Retina (tissue), 1 donor: ENCODE measurements at regions not wholly inside any gene's neighbourhood (a gene's known extent, or its start where the extent isn't known, plus 50 kb on each side); places are given as distances from the start of the nearest gene placed in this dataset.

Experiments used
- DNase-seq: peaks from one replicate; pipeline ENCODE4 v3.0.0-alpha.2; 2016

- no peak for DNase-seq
Observed at GRCh38 chr5:81854915-81855314, 104.0 kb upstream of the SSBP2 start.

DNA sequence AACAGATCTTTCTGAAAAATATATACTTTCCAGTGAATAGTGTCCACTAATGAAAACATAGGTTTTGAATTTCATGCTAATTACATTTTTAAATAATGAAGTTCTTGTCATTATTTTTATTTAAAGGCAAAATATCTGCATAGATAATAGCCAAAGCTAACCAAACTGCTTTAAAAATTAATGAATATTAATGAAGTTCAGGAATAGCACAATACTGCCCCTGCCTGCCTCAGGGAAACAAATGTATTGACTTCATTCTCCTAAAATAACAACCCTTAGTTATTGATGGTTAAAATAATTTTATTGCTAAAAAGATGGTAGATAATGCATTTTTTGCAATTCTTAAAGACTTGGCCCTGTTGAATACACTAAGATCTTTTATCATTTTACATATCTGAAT is 103.6 kb upstream of the SSBP2 start:
- no peak for DNase-seq

GRCh38 chr5:81853030-81853357 is 102.1 kb upstream of the SSBP2 start:
- no peak for DNase-seq

GRCh38 chr5:81852291-81853029 is 101.6 kb upstream of the SSBP2 start:
- peak; percentile 66 for DNase-seq

DNA sequence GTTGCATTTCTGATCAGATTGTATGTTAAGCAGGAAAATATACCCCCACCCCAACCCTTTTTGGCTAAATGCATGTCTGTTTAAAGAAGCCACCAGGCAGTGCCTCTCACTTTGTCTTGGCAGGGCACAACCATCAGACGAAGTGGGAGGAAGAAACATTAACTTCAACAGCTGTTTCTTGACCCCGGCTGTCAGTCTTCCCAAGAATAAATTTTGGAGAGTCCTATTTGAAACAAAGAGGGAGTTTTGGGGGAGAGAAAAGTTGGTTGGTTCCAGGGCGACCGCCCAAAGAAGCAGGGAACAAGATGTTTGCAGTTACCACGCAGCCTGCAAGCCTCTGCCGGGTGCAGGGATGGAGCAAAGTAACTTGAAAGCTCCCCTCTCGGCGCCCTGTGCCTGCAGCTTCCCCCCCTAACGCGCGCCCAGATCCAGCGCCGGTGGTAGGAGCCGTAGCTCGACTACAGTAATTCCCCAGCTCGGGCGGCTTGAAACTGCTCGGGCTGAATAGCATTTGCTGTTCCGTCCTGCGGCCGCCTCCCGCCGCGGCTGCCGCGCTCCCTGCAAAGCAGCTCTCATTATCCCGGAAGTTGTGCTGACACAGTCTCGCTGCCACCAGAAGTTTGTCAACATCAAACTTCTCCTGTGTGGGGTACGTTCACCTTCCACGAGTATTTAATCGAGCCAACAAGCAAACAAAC is 100.7 kb upstream of the SSBP2 start:
- peak; percentile 99 for DNase-seq

- DNase-seq: peak; percentile 60
Observed at GRCh38 chr5:81850501-81851357, 99.8 kb upstream of the SSBP2 start.

DNA sequence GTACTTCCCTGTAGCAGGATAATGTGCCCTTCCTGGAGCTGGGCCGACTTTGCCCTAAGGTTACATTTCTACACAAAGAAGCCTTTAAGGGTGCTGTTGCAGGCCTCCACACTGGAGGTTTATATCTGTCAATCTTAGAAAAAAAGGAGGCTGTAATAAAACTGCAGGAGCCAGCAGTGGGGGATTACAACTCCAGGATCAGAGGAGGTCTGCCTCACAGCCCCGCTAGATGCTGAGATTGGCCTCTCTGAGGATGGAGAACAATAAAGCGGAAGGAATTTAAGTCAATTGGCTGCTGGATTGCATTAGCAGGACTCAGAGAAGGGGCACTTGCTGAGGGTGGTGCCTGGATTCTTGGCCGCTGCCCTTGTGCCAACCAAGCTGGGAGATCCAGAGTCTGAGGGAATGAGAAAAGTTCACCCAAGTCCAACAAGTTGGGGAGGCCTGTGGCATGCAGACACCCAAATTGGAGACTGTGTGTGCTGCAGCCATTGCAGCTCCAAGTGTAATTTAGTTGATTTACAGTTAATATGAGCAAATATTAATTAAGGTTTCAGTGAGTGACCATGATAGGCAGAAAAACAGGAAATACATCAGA is 99.0 kb upstream of the SSBP2 start:
- DNase-seq: peak; percentile 56

GRCh38 chr5:81848362-81848880 is 97.5 kb upstream of the SSBP2 start:
- peak; percentile 54 for DNase-seq

GRCh38 chr5:81846301-81846700 is 95.4 kb upstream of the SSBP2 start:
- DNase-seq: no peak

DNA sequence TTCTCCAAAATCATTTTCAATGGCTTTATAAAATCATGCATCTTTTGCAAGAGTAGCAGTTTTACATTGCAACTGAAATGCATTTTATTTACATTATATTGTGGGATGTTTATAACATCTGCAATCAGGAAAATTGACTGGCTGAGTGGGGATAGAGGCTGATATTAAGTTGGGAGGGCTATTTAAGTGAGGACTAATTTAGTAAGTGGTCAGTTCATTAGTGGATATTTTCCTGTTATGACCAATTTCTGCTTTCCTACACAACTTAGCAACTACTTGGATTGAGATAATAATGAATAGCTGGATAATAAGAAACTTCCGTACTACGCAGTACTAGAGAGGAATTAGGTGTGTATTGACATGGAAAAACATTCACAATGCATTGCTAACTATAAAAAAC is 92.9 kb upstream of the SSBP2 start:
- no peak for DNase-seq

DNA sequence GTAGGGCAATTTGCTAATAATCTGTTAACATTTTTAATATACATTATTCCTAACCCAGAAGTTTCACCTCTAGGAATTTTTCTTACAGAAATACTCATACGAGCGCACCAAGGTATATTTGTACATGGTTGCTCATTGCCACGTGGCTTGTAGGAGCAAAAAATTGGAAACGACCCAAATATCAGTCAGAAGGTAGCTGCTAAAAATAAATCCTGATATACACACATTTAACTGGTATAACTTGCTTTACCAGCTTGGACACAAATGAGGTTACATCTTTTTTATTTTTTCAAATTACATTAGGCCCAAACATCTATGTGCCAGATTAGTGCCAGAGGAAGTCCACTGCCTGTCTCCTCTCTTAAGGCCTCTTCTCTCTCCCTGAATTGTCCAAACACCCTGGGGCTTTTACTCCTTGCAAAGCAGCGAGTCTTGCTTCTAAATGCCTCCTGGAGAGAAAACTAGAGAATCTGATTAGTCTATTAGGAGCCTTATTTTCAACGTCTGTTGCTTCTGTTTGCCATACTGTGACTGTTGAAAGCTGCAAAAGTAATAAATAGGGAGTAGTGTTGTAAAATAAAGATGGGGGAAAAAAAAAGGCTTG is 92.0 kb upstream of the SSBP2 start:
- no peak for DNase-seq

GRCh38 chr5:81839034-81839433 is 88.1 kb upstream of the SSBP2 start:
- DNase-seq: no peak

DNA sequence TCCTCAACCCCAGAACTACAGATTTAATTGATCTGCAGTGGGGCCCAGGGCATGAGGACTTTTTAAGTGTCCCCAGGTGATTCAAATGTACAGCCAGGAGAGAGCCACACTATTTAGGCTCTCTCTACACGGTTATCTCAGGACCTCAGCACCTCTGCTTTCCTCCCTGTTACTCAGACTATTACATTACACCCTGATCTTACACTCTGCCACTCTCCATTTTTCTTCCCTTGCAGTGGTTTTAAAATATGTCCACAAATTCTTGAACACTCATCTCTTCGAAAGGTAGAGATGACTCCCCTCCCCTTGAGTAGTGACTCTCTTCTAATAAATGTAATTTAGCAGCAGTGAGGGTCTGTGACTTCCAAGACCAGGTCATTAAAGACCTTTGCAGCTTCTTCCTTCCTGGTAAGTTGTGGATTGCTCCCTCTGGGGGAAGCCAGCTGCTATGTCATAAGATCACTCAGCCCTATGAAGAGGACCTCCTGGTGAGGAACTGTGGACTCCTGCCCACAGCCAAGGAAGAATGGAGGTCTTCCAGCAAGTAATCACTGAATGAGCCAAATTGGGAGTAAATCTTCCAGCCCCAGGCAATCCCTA is 87.5 kb upstream of the SSBP2 start:
- no peak for DNase-seq

- DNase-seq: peak; percentile 49
Observed at GRCh38 chr5:81837667-81838306, 86.9 kb upstream of the SSBP2 start.

DNA sequence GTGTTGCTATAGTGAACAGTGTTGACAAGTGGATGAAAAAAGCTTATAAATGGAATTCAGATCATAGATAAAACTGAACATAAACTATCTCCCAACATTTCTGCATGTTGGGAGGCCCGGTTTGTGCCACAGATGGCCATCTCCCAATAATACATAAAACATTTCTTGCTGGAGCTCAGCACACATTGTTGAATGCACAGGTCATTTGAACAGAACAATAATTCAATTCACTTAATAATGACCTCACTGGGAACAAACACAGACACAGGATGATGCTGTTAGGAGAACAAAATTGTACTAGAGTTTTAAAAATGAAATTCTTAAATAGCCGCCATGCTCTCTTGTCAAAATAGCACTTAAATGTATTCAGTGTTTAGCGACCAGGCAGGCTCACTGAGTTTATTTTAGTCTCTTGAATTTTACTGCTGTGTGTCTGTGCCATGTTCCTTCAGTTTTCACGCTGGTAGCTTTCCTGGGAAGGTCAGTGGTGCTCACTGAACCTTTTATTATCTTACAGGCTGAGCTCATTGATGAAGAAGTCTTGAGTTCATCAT is 85.0 kb upstream of the SSBP2 start:
- DNase-seq: peak; percentile 75

DNA sequence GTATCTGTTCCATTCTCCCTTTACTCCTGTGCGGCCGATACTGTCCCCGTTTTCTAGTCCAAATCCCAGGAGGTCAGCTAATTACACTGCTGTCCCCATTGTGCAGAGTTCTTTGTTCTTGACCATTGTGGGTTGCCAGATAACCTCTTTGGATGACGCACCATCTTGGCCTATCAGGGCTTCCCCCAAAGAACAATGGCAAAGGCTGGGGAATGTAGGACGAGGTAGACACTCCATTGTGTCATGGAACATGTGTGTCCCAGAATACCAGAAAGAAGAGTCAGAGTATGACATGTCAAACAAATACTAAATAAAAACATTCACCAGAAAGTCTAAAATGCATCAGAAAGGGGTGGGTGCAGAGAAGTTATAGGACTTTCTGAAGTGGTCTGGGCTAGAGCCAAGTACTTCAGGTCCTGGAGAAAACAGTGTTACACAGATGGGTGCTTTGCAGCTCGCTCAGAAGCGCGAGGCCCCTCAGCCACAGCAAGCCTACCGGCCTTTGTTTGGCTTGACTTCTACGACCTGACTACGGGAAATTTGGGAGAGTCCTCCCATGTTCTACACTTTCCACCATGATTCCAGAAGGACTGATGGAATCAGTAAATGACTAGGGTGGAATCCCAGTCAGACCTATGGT is 83.2 kb upstream of the SSBP2 start:
- no peak for DNase-seq

GRCh38 chr5:81830596-81830995 is 79.7 kb upstream of the SSBP2 start:
- no peak for DNase-seq

- DNase-seq: no peak
Observed at GRCh38 chr5:81829242-81829641, 78.3 kb upstream of the SSBP2 start.

DNA sequence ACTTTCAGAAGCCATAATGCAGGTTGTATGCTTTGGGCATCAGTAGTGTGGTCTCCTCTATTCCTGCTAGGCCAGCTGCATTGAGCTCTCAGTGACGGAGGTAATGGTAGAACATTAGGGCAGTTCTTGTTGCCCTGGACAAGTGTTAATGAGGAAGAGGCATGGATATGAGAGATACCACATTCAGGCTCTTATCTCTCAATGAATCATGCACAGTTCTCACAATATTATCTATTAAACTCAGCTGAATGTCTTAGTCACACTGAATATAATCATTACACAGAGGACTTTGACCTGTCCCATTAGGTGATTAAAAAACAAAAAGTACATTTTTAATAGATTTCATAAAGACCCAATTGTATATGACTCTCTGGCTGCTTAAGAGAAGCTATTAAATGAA is 76.6 kb upstream of the SSBP2 start:
- DNase-seq: no peak

DNA sequence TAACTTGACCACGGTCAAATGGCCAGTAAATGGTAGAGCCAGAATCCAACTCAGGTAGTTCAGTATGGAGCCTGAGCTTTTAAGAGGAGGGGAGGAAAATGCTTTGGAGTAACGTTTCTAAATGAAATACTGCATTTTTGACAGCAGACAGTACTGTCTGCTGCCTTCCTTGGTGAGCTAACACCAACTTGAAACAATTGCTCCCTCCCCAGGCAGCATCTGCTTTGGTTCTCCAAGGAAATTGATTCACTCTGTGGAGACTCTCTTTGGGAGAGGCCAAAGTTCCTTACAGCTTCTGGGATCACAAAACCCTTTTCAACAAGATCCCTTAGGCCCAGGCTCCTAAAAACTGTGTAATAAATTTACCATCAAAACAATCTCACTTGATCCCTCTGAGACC is 75.2 kb upstream of the SSBP2 start:
- no peak for DNase-seq

GRCh38 chr5:81825237-81825636 is 74.3 kb upstream of the SSBP2 start:
- no peak for DNase-seq
